RWPE2 (cell line): ENCODE measurements at regions not wholly inside any gene's neighbourhood (a gene's known extent, or its start where the extent isn't known, plus 50 kb on each side); places are given as distances from the start of the nearest gene placed in this dataset.
"Not testable (repeated sequence)": the region's sequence is repeated elsewhere in the genome, so short reads cannot be mapped to it uniquely, and the experiment has no call there.

Experiments used
- ATAC-seq: fragments of 200-7000 bp; cut with Tn5 transposase; 3 replicates; pipeline ENCODE4 v1.9.1; 2021; ENCODE audit warnings: low read depth
- DNase-seq: peaks from one replicate; pipeline ENCODE4 v3.0.0-alpha.2; 2020; ENCODE audit warnings: low spot score
- H3K27ac ChIP-seq: fragments of 450-650 bp; 2 replicates; pipeline ENCODE4 v1.5.1; 2017; ENCODE audit warnings: mild to moderate bottlenecking; ENCODE audit not compliant: poor library complexity, severe bottlenecking
- H3K27me3 ChIP-seq: fragments of 250-450 bp; sonication (Bioruptor Pico); 2 replicates; pipeline ENCODE4 v1.5.1; 2021; ENCODE audit warnings: mild to moderate bottlenecking, moderate library complexity; ENCODE audit not compliant: insufficient read depth, poor library complexity, severe bottlenecking
- H3K36me3 ChIP-seq: fragments of 250-450 bp; sonication (Bioruptor Pico); 2 replicates; pipeline ENCODE4 v1.5.1; 2020; ENCODE audit warnings: low read depth, mild to moderate bottlenecking, moderate library complexity
- H3K4me1 ChIP-seq: fragments of 250-450 bp; sonication (Bioruptor Pico); 2 replicates; pipeline ENCODE4 v1.5.1; 2021; ENCODE audit warnings: mild to moderate bottlenecking, moderate library complexity; ENCODE audit not compliant: insufficient read depth, poor library complexity, severe bottlenecking
- H3K4me3 ChIP-seq: fragments of 250-450 bp; sonication (Bioruptor Pico); 2 replicates; pipeline ENCODE4 v1.5.1; 2021; ENCODE audit warnings: mild to moderate bottlenecking, moderate library complexity; ENCODE audit not compliant: severe bottlenecking
- H3K9me3 ChIP-seq: fragments of 250-450 bp; sonication (Bioruptor Pico); 2 replicates; pipeline ENCODE4 v1.5.1; 2021; ENCODE audit warnings: mild to moderate bottlenecking, moderate library complexity; ENCODE audit not compliant: severe bottlenecking
- TF ChIP-seq, protein P1 (sequence below): fragments of 450-650 bp; IDR thresholded peaks from one replicate; pipeline ENCODE4 v1.5.1; 2017; ENCODE audit warnings: mild to moderate bottlenecking, moderate library complexity; ENCODE audit not compliant: poor library complexity, severe bottlenecking

DNA sequence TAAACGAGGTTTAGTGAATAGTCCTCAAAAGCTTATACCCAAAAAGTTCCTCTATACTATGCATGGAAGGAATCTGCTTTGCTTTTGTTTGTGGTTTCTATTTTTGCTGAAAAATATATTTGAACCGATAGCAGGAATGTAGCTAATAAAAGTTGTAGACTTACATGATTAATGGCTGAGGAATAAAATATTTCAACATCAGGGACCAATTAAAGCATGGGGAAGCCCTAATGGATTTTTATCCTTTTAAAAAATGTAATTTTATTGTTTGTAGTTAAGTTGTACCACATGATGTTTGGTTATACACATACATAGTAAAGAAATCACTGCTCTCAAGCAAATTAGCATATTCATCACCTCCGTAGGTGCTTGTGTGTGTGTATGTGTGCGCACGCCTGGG is 295.3 kb upstream of the CNTN5 start:
- H3K4me1 ChIP-seq, result no peaks in the 10 kb centered on the region
- TF ChIP-seq, protein P1, sequence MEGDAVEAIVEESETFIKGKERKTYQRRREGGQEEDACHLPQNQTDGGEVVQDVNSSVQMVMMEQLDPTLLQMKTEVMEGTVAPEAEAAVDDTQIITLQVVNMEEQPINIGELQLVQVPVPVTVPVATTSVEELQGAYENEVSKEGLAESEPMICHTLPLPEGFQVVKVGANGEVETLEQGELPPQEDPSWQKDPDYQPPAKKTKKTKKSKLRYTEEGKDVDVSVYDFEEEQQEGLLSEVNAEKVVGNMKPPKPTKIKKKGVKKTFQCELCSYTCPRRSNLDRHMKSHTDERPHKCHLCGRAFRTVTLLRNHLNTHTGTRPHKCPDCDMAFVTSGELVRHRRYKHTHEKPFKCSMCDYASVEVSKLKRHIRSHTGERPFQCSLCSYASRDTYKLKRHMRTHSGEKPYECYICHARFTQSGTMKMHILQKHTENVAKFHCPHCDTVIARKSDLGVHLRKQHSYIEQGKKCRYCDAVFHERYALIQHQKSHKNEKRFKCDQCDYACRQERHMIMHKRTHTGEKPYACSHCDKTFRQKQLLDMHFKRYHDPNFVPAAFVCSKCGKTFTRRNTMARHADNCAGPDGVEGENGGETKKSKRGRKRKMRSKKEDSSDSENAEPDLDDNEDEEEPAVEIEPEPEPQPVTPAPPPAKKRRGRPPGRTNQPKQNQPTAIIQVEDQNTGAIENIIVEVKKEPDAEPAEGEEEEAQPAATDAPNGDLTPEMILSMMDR, result no peak
- ATAC-seq, result no peak
- no peaks in the 10 kb centered on the region for H3K27me3 ChIP-seq
- no peak for DNase-seq
- H3K9me3 ChIP-seq, result peaks cover 3% of the 10 kb centered on the region
- no peak overlapping the region for H3K27ac ChIP-seq
- no peaks in the 10 kb centered on the region for H3K36me3 ChIP-seq
- no peak overlapping the region for H3K4me3 ChIP-seq

DNA sequence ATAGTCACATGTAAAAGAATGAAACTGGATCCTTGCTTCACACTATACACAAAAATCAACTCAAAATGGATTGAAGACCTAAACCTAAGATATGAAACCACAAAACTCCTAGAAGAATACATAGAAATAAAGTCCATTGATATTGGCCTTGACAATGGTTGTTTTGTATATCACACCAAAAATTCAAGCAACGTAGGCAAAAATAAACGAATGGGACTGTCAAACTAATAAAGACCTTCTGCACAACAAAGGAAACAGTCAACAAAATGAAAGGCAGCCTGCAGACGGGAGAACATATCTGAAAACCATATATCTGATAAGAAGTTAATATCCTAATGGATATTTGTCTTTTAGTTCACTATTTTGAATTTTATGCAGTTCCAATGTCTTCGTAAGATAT is 292.3 kb upstream of the CNTN5 start:
- no peaks in the 10 kb centered on the region for H3K27me3 ChIP-seq
- H3K27ac ChIP-seq, result no peak overlapping the region
- H3K4me3 ChIP-seq, result no peak overlapping the region
- no peaks in the 10 kb centered on the region for H3K36me3 ChIP-seq
- no peak for ATAC-seq
- no peak for DNase-seq
- TF ChIP-seq, protein P1, result no peak
- no peaks in the 10 kb centered on the region for H3K4me1 ChIP-seq
- H3K9me3 ChIP-seq, result peaks cover 3% of the 10 kb centered on the region

DNA sequence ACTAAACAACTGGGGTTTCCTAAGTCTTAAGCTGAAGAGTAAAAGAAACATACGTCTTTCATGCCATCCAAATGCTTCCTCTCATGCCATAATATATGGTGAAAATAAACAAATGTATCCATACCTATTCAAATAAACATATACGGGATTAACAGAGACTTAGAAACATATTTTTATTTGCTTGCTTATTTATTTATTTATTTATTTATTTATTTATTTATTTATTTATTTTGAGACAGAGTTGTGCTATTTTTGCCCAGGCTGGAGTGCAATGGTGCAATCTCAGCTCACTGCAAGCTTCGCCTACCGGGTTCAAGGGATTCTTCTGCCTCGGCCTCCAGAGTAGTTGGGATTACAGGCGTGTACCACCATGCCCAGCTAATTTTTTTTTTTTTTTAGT is 291.6 kb upstream of the CNTN5 start:
- H3K9me3 ChIP-seq, result peaks cover 3% of the 10 kb centered on the region
- ATAC-seq, result no peak
- no peak overlapping the region for H3K4me3 ChIP-seq
- H3K4me1 ChIP-seq, result no peaks in the 10 kb centered on the region
- H3K27me3 ChIP-seq, result no peaks in the 10 kb centered on the region
- H3K36me3 ChIP-seq, result no peaks in the 10 kb centered on the region
- TF ChIP-seq, protein P1, result no peak
- H3K27ac ChIP-seq, result no peak overlapping the region
- DNase-seq, result no peak

DNA sequence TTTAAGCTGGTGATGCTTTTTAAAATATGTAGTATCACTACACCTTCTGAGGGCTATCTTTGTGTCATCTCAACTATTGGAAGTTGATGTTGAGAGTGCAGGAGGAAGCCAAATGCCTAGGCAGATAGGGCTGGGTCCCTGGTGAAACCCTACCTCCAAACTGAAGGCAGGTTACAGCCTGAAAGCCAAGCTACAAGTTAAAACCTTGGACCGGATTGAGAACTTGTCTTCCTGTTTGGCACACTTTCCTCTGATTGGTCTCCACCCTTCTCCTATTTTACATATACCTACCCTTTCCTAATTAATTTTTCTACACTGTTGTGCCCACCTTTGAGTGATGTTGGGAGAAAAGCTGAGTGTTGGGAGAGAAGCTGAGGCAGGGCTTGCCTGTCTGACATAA is 287.8 kb upstream of the CNTN5 start:
- ATAC-seq (no peak), DNase-seq (no peak)
- H3K9me3 ChIP-seq, result no peaks in the 10 kb centered on the region
- H3K4me1 ChIP-seq, result no peaks in the 10 kb centered on the region
- TF ChIP-seq, protein P1, result no peak
- H3K4me3 ChIP-seq, result no peak overlapping the region
- H3K36me3 ChIP-seq, result no peaks in the 10 kb centered on the region
- peaks cover 3% of the 10 kb centered on the region for H3K27me3 ChIP-seq
- no peak overlapping the region for H3K27ac ChIP-seq

DNA sequence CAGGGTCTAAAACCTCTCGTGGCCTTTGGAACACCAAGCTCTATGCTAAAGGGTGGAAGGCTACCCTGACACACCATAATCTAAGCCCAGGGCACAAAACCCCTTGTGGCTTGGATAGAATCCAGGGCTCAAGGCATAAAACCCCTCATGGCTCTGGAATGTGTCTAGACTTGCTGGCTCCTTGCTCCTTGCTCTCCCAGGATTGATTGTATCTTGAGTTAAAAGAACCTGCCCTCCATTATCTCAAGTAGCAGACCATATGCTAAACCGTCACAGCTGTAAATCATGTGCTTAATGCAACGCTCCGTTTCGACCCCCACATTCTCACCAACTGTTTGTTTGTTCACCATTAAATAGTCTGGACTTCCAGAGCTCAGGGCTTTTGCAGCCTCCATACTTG is 287.4 kb upstream of the CNTN5 start:
- not testable (repeated sequence) for H3K4me1 ChIP-seq, ATAC-seq, H3K36me3 ChIP-seq, DNase-seq, H3K9me3 ChIP-seq, H3K27me3 ChIP-seq, H3K27ac ChIP-seq, H3K4me3 ChIP-seq
